ENCODE measurements at regions not wholly inside any gene's neighbourhood (a gene's known extent, or its start where the extent isn't known, plus 50 kb on each side); places are given as distances from the start of the nearest gene placed in this dataset.

DNA sequence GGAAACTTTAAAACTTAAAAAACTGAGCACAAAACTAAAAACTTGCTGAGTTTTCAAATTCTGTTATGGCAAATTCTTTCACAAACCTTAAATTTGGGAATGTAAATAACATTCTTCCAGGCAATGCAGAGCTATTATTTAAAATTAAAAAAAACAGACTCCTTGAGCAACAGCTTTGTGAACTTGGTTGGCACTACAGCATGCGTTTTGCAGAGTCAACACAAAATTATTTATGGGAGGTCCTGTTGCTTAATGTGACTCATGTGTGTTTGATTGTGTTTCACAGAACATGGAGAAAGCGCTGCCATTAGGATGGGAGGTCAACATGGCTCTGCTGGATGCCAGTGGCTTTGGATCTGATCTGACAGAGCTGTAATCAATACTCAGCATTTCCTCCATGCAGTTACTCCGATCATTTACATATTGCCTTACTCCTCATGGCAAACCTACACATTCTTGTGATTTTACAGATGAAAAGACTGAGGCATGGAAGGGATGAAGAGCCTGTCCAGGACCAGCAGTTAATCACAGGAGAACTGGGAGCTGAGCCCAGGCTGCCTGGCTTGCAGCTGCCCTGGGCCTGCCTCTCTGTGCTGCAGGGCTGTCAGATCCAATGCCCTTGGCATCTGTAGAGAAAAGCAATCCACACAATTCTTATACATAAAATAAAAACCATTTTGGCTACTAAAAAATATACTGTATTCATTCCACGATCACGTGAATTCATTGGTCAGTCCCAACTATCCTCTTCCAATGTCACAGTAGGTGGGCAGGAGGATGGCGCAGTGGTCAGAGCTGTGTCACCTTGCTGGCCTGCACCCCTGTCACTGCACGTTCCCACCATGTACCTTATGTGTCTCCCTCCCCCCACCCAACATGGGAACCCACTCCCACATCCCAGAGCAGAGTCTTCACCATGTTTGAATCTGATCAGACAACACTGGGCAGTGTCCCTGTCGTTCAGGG is 200.9 kb downstream of the CXCL12 start:
- ATAC-seq = no peak
- Histone ChIP-seq H3K27ac (ENCODE audit: low read length) (no peak overlapping the region), H3K27me3 (ENCODE audit: control insufficient read depth, insufficient read depth, low read length) (peaks cover 4% of the 10 kb centered on the region; the same call in 1 of the 2 replicates), H3K36me3 (ENCODE audit: control insufficient read depth, insufficient read depth, low read length) (no peaks in the 10 kb centered on the region), H3K9me3 (ENCODE audit: control insufficient read depth, insufficient read depth, low read depth, low read length) (no peaks in the 10 kb centered on the region), H3K4me3 (ENCODE audit: low read depth in 2 of 2, low read length in 2 of 2) (no peak overlapping the region), H3K4me1 (ENCODE audit: control insufficient read depth, insufficient read depth, low read length) (no peaks in the 10 kb centered on the region)
- intact Hi-C loops (cut with micrococcal nuclease; ENCODE audit: unreplicated experiment) (no loop called here), in situ Hi-C loops (cut with HindIII; ENCODE audit: low pct_unique_long_range_greater_than_20kb, low sequenced_read_pairs) (no loop called here)
- ChIA-PET POLR2A (no interaction called here), CTCF (no interaction called here)
- no TSS peak for BruUV-seq (replicated peaks)
- TF ChIP-seq SIN3A (IDR thresholded peaks at IDR 0.05; ENCODE audit: borderline replicate concordance, insufficient read depth, low read depth, low read length) = no peak
- TF ChIP-seq TCF7L2 (IDR thresholded peaks at IDR 0.05; ENCODE audit: low read depth, low read length) = no peak
- no peak for TF ChIP-seq REST (IDR thresholded peaks at IDR 0.05; ENCODE audit: insufficient read depth in 1 of 2, low read depth in 2 of 2, low read length in 1 of 2)
- no peak for DNase-seq (ENCODE audit: low read depth, low spot score)

DNA sequence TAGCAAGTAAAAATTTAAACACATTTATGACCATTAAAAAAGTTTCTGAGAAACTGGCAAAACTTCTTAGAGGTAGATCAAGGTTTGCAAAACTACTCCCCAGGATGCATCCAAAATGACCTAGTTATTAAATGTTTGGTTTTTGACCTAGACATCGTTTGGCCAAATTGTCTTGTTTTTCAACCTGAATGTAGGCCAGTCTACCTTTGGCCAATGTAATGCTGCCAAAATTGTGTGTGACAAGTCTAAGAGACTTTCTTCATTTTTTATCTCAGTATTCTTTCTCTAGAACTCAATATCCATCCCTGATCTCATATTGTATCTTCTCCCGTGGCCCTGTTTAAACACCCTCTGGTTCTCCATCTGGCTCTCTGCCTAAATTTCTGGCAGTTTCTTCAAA is 202.0 kb downstream of the CXCL12 start:
- in situ Hi-C loops (cut with HindIII; ENCODE audit: low pct_unique_long_range_greater_than_20kb, low sequenced_read_pairs) = no loop called here
- Histone ChIP-seq H3K27me3 (ENCODE audit: control insufficient read depth, insufficient read depth, low read length) (peaks cover 7% of the 10 kb centered on the region; the same call in 1 of the 2 replicates), H3K36me3 (ENCODE audit: control insufficient read depth, insufficient read depth, low read length) (no peaks in the 10 kb centered on the region), H3K4me3 (ENCODE audit: low read depth in 2 of 2, low read length in 2 of 2) (no peak overlapping the region), H3K9me3 (ENCODE audit: control insufficient read depth, insufficient read depth, low read depth, low read length) (no peaks in the 10 kb centered on the region), H3K4me1 (ENCODE audit: control insufficient read depth, insufficient read depth, low read length) (no peaks in the 10 kb centered on the region), H3K27ac (ENCODE audit: low read length) (no peak overlapping the region)
- ChIA-PET CTCF (no interaction called here), POLR2A (no interaction called here)
- TF ChIP-seq POLR2AphosphoS5 (IDR thresholded peaks at IDR 0.05; ENCODE audit: low read depth, low read length) (no peak), SIN3A (IDR thresholded peaks at IDR 0.05; ENCODE audit: borderline replicate concordance, insufficient read depth, low read depth, low read length) (no peak), TCF7L2 (IDR thresholded peaks at IDR 0.05; ENCODE audit: low read depth, low read length) (no peak), CTCF (IDR thresholded peaks at IDR 0.05) (no peak), REST (IDR thresholded peaks at IDR 0.05; ENCODE audit: insufficient read depth in 1 of 2, low read depth in 2 of 2, low read length in 1 of 2) (no peak)
- BruUV-seq (replicated peaks) = no TSS peak
- no peak for DNase-seq (ENCODE audit: low read depth, low spot score)
- ATAC-seq = no peak
- intact Hi-C loops (cut with micrococcal nuclease; ENCODE audit: unreplicated experiment) = no loop called here
